Tibial nerve (tissue), 4 donors: ENCODE measurements at regions not wholly inside any gene's neighbourhood (a gene's known extent, or its start where the extent isn't known, plus 50 kb on each side); places are given as distances from the start of the nearest gene placed in this dataset.

ENCODE experiments used
- DNase-seq, 2 donors: peaks; one replicate each; pipeline ENCODE4 v3.0.0-alpha.2; 2019; ENCODE audit warnings: low spot score in 2 of 2
- H3K27ac ChIP-seq, 4 donors: fragments of 200-600 bp; sonication (generic) in 3 of 4; one replicate each; pipeline ENCODE4 v1.5.1; 2017 to 2019; ENCODE audit warnings: mild to moderate bottlenecking in 1 of 4
- H3K27me3 ChIP-seq, 2 donors: fragments of 200-600 bp; sonication (generic) in 1 of 2; one replicate each; pipeline versions ENCODE4 v1.5.1 to v1.6.0; 2017 to 2019
- H3K36me3 ChIP-seq, 3 donors: fragments of 200-600 bp; sonication (generic); one replicate each; pipeline ENCODE4 v1.5.1; 2018 to 2019
- H3K4me1 ChIP-seq, 4 donors: fragments of 200-600 bp; sonication (generic) in 3 of 4; one replicate each; pipeline ENCODE4 v1.5.1; 2017 to 2019
- H3K4me3 ChIP-seq, 4 donors: fragments of 200-600 bp; sonication (generic) in 3 of 4; one replicate each; pipeline ENCODE4 v1.5.1; 2017 to 2019; ENCODE audit warnings: mild to moderate bottlenecking in 1 of 4, moderate library complexity in 1 of 4
- H3K9me3 ChIP-seq, 4 donors: fragments of 200-600 bp; sonication (generic) in 3 of 4; one replicate each; pipeline ENCODE4 v1.5.1; 2017 to 2019
- EP300 ChIP-seq, 2 donors: sonication (generic); formaldehyde crosslinking; IDR thresholded peaks; one replicate each; pipeline ENCODE4 v1.6.1; 2017; ENCODE audit warnings: antibody characterized with exemption in 2 of 2, mild to moderate bottlenecking in 1 of 2
- POLR2A ChIP-seq, 2 donors: fragments of 450-650 bp; IDR thresholded peaks; one replicate each; pipeline ENCODE4 v1.6.1; 2017; ENCODE audit warnings: antibody characterized with exemption in 2 of 2, mild to moderate bottlenecking in 2 of 2, moderate library complexity in 2 of 2
- WGBS, 2 donors: methylation state at CpG; one replicate each; pipeline ENCODE4 v1.1.5; 2018; 5-methylcytosine and 5-hydroxymethylcytosine counted together
- TF ChIP-seq, protein P1 (sequence below), 5 experiments: fragments of 200-600 bp in 3 of 5; fragments of 450-650 bp in 2 of 5; sonication (generic) in 3 of 5; IDR thresholded peaks; one replicate each; pipeline ENCODE4 v1.5.1; 2016 to 2019; ENCODE audit warnings: antibody characterized with exemption in 5 of 5, mild to moderate bottlenecking in 3 of 5, moderate library complexity in 2 of 5

GRCh38 chr2:183798535-183798934, 674.3 kb downstream of the NUP35 start:
- 70 to 73% methylated on average over 4 of the region's 4 CpGs for WGBS, 2 donors
- DNase-seq, result no peak
- H3K4me3 ChIP-seq, result no peak overlapping the region
- no peaks in the 10 kb centered on the region for H3K27me3 ChIP-seq
- H3K36me3 ChIP-seq, result no peaks in the 10 kb centered on the region
- no peak overlapping the region for H3K27ac ChIP-seq
- H3K9me3 ChIP-seq, result peaks cover 0 to 10% (median 2%) of the 10 kb centered on the region in 4 donors
- no peaks in the 10 kb centered on the region for H3K4me1 ChIP-seq
- TF ChIP-seq, protein P1, sequence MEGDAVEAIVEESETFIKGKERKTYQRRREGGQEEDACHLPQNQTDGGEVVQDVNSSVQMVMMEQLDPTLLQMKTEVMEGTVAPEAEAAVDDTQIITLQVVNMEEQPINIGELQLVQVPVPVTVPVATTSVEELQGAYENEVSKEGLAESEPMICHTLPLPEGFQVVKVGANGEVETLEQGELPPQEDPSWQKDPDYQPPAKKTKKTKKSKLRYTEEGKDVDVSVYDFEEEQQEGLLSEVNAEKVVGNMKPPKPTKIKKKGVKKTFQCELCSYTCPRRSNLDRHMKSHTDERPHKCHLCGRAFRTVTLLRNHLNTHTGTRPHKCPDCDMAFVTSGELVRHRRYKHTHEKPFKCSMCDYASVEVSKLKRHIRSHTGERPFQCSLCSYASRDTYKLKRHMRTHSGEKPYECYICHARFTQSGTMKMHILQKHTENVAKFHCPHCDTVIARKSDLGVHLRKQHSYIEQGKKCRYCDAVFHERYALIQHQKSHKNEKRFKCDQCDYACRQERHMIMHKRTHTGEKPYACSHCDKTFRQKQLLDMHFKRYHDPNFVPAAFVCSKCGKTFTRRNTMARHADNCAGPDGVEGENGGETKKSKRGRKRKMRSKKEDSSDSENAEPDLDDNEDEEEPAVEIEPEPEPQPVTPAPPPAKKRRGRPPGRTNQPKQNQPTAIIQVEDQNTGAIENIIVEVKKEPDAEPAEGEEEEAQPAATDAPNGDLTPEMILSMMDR (IDR thresholded peaks at IDR 0.05), result no peak
- TF ChIP-seq POLR2A (IDR thresholded peaks at IDR 0.05) (no peak), EP300 (IDR thresholded peaks at IDR 0.05) (no peak)

- H3K9me3 ChIP-seq, result peaks cover 0 to 18% (median 2%) of the 10 kb centered on the region in 4 donors
- no peaks in the 10 kb centered on the region for H3K27me3 ChIP-seq
- TF ChIP-seq POLR2A (IDR thresholded peaks at IDR 0.05) (no peak), EP300 (IDR thresholded peaks at IDR 0.05) (no peak)
- TF ChIP-seq, protein P1 (IDR thresholded peaks at IDR 0.05), result no peak
- DNase-seq, result no peak
- no peak overlapping the region for H3K27ac ChIP-seq
- 93 to 94% methylated on average over 3 of the region's 3 CpGs for WGBS, 2 donors
- no peaks in the 10 kb centered on the region for H3K36me3 ChIP-seq
- no peaks in the 10 kb centered on the region for H3K4me1 ChIP-seq
- no peak overlapping the region for H3K4me3 ChIP-seq
Measured at GRCh38 chr2:183799761-183800160, 675.5 kb downstream of the NUP35 start.

GRCh38 chr2:183803596-183803995, 679.4 kb downstream of the NUP35 start:
- Histone ChIP-seq H3K4me3 (no peak overlapping the region), H3K9me3 (peaks cover 0 to 14% (median 2%) of the 10 kb centered on the region in 4 donors), H3K36me3 (no peaks in the 10 kb centered on the region), H3K27ac (no peak overlapping the region), H3K4me1 (no peaks in the 10 kb centered on the region), H3K27me3 (no peaks in the 10 kb centered on the region)
- no peak for DNase-seq
- TF ChIP-seq EP300 (IDR thresholded peaks at IDR 0.05) (no peak), POLR2A (IDR thresholded peaks at IDR 0.05) (no peak)
- TF ChIP-seq, protein P1 (IDR thresholded peaks at IDR 0.05), result no peak

DNA sequence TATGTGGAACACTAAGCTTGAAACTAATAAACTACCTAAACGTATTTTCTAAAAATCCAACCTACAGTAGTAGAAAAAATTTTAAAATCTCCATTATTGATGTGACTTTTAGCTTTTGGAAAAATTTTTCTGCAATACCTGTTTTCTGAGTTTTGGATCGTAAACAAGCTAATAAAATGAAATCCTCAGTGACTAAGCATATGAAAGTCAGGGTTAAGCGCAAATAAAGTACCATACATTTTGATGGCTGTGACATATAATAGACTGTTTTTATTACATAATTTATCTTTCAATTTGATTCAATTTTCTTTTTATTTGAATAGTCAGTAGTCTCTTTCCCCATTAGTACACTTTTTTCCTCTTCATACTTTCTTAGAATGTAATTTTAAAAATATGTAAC, 683.6 kb downstream of the NUP35 start:
- Histone ChIP-seq H3K27me3 (no peaks in the 10 kb centered on the region), H3K4me1 (no peaks in the 10 kb centered on the region), H3K36me3 (no peaks in the 10 kb centered on the region), H3K4me3 (no peak overlapping the region), H3K9me3 (peaks cover 0 to 14% (median 2%) of the 10 kb centered on the region in 4 donors), H3K27ac (no peak overlapping the region)
- 87 to 88% methylated on average over 3 of the region's 3 CpGs for WGBS, 2 donors
- TF ChIP-seq, protein P1 (IDR thresholded peaks at IDR 0.05), result no peak
- no peak for TF ChIP-seq EP300 (IDR thresholded peaks at IDR 0.05)
- no peak for TF ChIP-seq POLR2A (IDR thresholded peaks at IDR 0.05)
- DNase-seq, result no peak

DNA sequence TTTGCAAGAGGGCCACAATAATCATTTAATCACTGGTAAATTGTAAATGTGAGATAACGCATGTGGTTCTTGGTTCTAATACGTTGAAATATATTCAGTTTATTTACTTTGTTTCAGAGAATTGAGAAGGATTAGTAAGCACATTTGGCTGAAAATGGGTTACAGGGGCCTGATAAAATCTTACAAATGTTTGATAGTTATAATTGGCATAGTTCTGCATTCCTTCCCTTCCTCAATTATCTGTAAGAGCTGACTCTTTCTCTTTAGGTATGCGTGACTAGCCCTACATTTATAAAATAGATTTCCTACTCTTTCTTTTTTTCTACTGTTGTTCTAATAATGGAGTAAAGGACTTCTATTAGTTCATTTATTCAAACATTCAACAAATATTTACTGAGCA, 685.2 kb downstream of the NUP35 start:
- Histone ChIP-seq H3K4me3 (no peak overlapping the region), H3K4me1 (no peaks in the 10 kb centered on the region), H3K27ac (no peak overlapping the region), H3K36me3 (no peaks in the 10 kb centered on the region), H3K27me3 (no peaks in the 10 kb centered on the region), H3K9me3 (no peaks in the 10 kb centered on the region)
- TF ChIP-seq EP300 (IDR thresholded peaks at IDR 0.05) (no peak), POLR2A (IDR thresholded peaks at IDR 0.05) (no peak)
- TF ChIP-seq, protein P1 (IDR thresholded peaks at IDR 0.05), result no peak
- DNase-seq, result no peak
- 83 to 84% methylated on average over 3 of the region's 3 CpGs for WGBS, 2 donors
